Cardiac muscle cell (in vitro differentiated cells and primary cell): ENCODE measurements at regions not wholly inside any gene's neighbourhood (a gene's known extent, or its start where the extent isn't known, plus 50 kb on each side); places are given as distances from the start of the nearest gene placed in this dataset.
"Not testable (repeated sequence)": the region's sequence is repeated elsewhere in the genome, so short reads cannot be mapped to it uniquely, and the experiment has no call there.

ENCODE experiments used
- DNase-seq, 2 donors: peaks; one replicate each; pipeline versions ENCODE4 v3.0.0 to v3.0.0-alpha.2; 2010 to 2017; ENCODE audit warnings: low read depth in 1 of 2, low spot score in 1 of 2
- H3K27ac ChIP-seq: fragments of 200-600 bp; sonication (generic); 2 replicates; pipeline ENCODE4 v1.5.1; 2016
- H3K27me3 ChIP-seq: fragments of 200-600 bp; sonication (generic); 2 replicates; pipeline ENCODE4 v1.6.0; 2016; ENCODE audit warnings: control low read depth
- H3K36me3 ChIP-seq: fragments of 200-600 bp; sonication (generic); 2 replicates; pipeline ENCODE4 v1.5.1; 2016; ENCODE audit warnings: control low read depth
- H3K4me1 ChIP-seq: fragments of 200-600 bp; sonication (generic); 2 replicates; pipeline ENCODE4 v1.8.1; 2017; ENCODE audit warnings: low read depth, mild to moderate bottlenecking, mixed run types
- H3K4me3 ChIP-seq: fragments of 200-600 bp; sonication (generic); 2 replicates; pipeline ENCODE4 v1.5.1; 2016; ENCODE audit warnings: mild to moderate bottlenecking
- H3K9me3 ChIP-seq: fragments of 200-600 bp; sonication (generic); 2 replicates; pipeline ENCODE4 v1.5.1; 2017; ENCODE audit warnings: low read depth, mild to moderate bottlenecking, control low read depth
- TF ChIP-seq, protein P1 (sequence below): IDR thresholded peaks from 2 replicates; pipeline ENCODE4 v1.5.1; 2012; ENCODE audit warnings: low read depth, mild to moderate bottlenecking, low read length

DNA sequence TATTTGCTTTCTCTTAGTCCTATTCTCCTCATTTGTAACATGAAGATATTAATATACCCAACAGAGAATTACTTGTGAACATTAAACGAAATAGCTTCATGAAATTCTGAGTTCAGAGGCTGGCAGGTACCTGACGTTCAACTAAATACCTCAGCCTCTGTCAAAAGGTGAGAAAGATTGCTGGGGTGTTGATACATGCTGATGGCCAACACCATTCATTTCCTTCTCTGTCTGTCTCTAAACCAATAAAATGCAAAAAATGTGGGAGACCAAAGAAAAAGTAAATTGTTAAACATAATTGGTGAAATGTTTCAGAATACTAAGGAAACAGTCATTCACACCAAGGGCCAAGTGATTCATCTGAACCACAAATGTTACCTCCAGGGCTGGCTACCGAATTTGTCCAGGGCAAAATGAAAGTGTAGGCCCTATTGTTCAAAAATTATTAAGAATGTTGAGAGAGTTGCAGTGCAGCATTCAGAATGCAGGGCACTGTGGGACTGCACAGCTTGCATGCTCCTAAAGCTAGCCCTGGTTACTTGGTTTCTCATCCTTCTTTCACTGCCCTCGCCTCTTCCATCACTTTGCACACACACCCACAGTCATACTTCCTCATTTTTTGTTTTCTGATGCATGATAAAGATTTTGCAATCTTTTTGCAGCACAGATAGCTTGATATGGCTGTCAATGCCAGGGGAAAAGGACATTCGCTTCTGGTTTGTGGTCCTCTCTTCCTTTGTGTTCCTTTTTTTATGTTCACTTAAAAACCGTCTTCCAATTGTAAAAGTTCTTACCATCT is 414.3 kb upstream of the NR5A2 start:
- no peaks in the 10 kb centered on the region for H3K27me3 ChIP-seq
- H3K4me3 ChIP-seq: no peak overlapping the region
- H3K27ac ChIP-seq: no peak overlapping the region
- TF ChIP-seq, protein P1, sequence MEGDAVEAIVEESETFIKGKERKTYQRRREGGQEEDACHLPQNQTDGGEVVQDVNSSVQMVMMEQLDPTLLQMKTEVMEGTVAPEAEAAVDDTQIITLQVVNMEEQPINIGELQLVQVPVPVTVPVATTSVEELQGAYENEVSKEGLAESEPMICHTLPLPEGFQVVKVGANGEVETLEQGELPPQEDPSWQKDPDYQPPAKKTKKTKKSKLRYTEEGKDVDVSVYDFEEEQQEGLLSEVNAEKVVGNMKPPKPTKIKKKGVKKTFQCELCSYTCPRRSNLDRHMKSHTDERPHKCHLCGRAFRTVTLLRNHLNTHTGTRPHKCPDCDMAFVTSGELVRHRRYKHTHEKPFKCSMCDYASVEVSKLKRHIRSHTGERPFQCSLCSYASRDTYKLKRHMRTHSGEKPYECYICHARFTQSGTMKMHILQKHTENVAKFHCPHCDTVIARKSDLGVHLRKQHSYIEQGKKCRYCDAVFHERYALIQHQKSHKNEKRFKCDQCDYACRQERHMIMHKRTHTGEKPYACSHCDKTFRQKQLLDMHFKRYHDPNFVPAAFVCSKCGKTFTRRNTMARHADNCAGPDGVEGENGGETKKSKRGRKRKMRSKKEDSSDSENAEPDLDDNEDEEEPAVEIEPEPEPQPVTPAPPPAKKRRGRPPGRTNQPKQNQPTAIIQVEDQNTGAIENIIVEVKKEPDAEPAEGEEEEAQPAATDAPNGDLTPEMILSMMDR: no peak
- H3K36me3 ChIP-seq: no peaks in the 10 kb centered on the region
- DNase-seq: peak in 1 of 2 donors; percentile 2
- H3K9me3 ChIP-seq: no peaks in the 10 kb centered on the region
- H3K4me1 ChIP-seq: no peaks in the 10 kb centered on the region

DNA sequence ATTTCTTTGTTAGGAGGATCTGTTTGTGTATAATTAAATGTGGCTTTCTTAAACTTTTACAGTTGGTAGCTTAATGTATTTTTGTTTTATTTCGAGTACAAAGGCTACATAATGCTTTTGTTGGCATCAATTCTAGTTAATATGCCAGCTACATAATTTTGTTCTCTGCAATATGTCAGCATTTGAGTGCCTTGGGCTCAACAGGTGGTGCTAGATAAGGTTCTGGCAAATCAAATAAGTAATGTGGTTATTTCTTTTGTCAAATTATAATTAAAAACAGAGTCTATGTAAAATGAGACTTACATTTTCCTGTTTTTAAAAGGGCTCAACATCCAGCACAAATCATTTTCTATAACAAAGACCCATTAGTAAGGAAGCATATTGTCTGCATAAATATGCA is 410.6 kb upstream of the NR5A2 start:
- TF ChIP-seq, protein P1: no peak
- Histone ChIP-seq H3K4me1 (no peaks in the 10 kb centered on the region), H3K27me3 (no peaks in the 10 kb centered on the region), H3K9me3 (no peaks in the 10 kb centered on the region), H3K36me3 (no peaks in the 10 kb centered on the region), H3K4me3 (no peak overlapping the region), H3K27ac (no peak overlapping the region)
- no peak for DNase-seq

DNA sequence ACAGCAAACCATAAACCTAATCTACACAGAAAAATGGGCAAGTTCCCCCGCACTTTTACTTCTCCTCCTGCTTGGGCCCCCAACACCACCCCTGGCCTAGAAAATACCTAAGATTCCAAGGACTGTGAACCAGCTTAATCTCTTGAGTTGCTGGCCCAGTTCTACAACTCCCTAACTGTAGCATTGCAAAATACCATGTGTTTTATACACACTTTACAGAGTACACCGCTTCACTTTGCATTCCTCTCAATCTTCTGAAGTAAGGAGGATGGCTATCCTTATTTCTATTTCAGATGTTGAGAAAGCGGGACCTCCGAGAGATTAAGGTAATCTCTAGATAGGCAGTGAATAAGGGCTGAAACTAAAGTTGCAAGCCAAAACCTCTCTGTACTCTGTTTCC is 408.3 kb upstream of the NR5A2 start:
- no peak overlapping the region for H3K27ac ChIP-seq
- H3K4me1 ChIP-seq: no peaks in the 10 kb centered on the region
- H3K36me3 ChIP-seq: no peaks in the 10 kb centered on the region
- peak in 1 of 2 donors; percentile 13 for DNase-seq
- no peaks in the 10 kb centered on the region for H3K27me3 ChIP-seq
- H3K4me3 ChIP-seq: no peak overlapping the region
- TF ChIP-seq, protein P1: no peak
- H3K9me3 ChIP-seq: no peaks in the 10 kb centered on the region

DNA sequence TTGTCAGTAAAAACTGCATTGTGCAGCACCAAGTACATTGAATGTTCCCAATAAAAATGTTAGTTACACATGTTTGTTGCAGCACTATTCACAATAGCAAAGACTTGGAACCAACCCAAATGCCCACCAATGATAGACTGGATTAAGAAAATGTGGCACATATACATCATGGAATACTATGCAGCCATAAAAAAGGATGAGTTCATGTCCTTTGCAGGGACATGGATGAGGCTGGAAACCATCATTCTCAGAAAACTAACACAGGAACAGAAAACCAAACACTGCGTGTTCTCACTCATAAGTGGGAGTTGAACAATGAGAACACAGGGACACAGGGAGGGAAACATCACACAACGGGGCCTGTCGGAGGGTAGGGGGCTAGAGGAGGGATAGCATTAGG is 401.3 kb upstream of the NR5A2 start:
- not testable (repeated sequence) for DNase-seq, H3K36me3 ChIP-seq, H3K27me3 ChIP-seq, H3K4me1 ChIP-seq, H3K4me3 ChIP-seq, H3K27ac ChIP-seq, H3K9me3 ChIP-seq

DNA sequence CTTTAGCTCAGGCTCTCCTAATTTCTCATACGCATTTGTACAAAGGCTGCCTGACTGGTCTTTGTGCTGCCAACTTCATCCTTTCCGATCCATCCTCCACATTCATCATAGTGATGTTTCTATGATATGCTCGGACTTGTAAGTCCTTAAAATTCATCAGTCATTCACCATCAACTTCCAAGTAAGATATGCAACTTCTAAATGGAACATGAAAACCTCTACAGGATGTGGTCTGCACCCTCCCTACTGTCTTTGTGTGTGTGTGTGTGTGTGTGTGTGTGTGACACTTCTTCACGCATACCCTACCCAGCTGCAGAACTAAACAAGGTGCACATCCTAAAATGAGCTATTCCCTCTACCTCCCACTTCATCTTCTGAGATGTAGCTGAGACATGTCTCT is 397.9 kb upstream of the NR5A2 start:
- H3K4me1 ChIP-seq: no peaks in the 10 kb centered on the region
- H3K27me3 ChIP-seq: no peaks in the 10 kb centered on the region
- TF ChIP-seq, protein P1: no peak
- H3K9me3 ChIP-seq: no peaks in the 10 kb centered on the region
- no peaks in the 10 kb centered on the region for H3K36me3 ChIP-seq
- no peak for DNase-seq
- H3K27ac ChIP-seq: no peak overlapping the region
- no peak overlapping the region for H3K4me3 ChIP-seq

DNA sequence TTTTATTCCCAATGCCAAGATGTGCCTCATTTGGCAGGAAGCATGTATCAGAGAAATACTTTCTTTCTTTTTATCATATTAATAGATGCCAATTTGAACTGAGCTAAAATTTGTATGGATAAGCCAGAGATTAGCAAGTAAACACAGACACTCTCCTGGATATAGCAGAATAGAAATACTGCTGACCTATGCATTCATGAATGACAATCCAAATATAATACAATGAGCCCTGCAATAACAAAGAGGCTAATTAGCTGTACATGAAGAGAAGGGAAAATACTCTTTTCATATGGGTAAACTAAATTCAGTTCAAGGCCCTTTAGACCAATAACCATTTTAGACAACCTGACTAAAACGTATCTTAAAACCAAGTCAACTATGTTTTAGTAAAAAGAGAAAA is 388.1 kb upstream of the NR5A2 start:
- Histone ChIP-seq H3K36me3 (no peaks in the 10 kb centered on the region), H3K9me3 (no peaks in the 10 kb centered on the region), H3K27me3 (no peaks in the 10 kb centered on the region), H3K4me1 (no peaks in the 10 kb centered on the region), H3K4me3 (no peak overlapping the region), H3K27ac (no peak overlapping the region)
- DNase-seq: no peak
- TF ChIP-seq, protein P1: no peak
